RCC 7860 (cell line): ENCODE measurements at regions not wholly inside any gene's neighbourhood (a gene's known extent, or its start where the extent isn't known, plus 50 kb on each side); places are given as distances from the start of the nearest gene placed in this dataset.

Experiments used
- DNase-seq: peaks from one replicate; pipeline ENCODE4 v3.0.0-alpha.2; 2015; ENCODE audit warnings: low spot score
- FAIRE-seq: peaks from 2 replicates; lab custom pipeline; 2012; peaks lifted over from hg19 to GRCh38; lab: Jason Lieb, UNC

GRCh38 chr9:82295181-82295580 lies 306.6 kb downstream of the SPATA31D1 start:
- no peak for DNase-seq
- no peak for FAIRE-seq

- FAIRE-seq, result no peak
- DNase-seq, result no peak
Observed at GRCh38 chr9:82299870-82300269, 311.3 kb downstream of the SPATA31D1 start.

GRCh38 chr9:82302968-82303655 lies 314.5 kb downstream of the SPATA31D1 start:
- DNase-seq, result no peak
- FAIRE-seq, result no peak

- FAIRE-seq (no peak), DNase-seq (no peak)
Observed at GRCh38 chr9:82308836-82309235, 320.3 kb downstream of the SPATA31D1 start.

GRCh38 chr9:82313697-82314096 lies 325.1 kb downstream of the SPATA31D1 start:
- FAIRE-seq (no peak), DNase-seq (no peak)

DNA sequence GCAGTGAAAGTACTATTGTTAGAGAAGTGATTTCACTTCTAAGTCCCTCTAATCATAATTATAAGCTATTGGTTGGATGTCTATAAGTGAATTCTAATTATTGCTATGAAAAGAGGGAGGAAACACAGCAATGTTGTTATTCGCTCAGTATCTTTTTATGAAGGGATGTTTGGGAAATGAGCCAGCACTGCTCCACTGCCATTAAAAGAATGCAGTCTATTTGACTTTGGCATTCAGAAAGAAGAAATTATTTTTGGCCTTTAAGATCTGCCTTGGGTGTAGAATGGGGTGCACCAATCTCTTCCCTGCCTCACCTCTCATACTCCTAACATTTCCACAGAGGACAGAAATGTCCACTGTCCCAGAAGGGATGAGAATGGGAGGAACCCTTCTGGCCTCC lies 332.0 kb downstream of the SPATA31D1 start:
- no peak for FAIRE-seq

GRCh38 chr9:82325907-82326306 lies 337.3 kb downstream of the SPATA31D1 start:
- FAIRE-seq (no peak), DNase-seq (no peak)

More for the DNA sequence above, 332.0 kb downstream of the SPATA31D1 start:
- no peak for DNase-seq

DNA sequence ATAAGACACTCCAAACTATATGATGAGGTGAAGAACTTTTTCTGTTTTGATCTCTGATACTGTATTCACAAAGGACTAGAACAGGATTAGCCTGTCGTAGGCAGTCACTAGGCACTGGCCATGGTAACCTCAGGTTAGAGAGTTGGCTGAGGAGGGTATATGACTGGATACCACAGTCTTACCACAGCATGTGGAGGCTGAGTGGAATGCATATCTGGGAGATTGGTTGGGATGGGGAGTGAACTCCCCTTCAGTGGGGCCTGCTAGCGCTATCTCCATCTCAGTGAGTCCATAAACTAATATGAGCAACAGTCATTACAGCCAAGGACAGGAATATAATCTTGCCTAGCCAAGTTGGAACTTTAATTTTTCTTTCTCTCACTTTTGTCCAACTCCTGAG lies 339.1 kb downstream of the SPATA31D1 start:
- DNase-seq (no peak), FAIRE-seq (no peak)

DNA sequence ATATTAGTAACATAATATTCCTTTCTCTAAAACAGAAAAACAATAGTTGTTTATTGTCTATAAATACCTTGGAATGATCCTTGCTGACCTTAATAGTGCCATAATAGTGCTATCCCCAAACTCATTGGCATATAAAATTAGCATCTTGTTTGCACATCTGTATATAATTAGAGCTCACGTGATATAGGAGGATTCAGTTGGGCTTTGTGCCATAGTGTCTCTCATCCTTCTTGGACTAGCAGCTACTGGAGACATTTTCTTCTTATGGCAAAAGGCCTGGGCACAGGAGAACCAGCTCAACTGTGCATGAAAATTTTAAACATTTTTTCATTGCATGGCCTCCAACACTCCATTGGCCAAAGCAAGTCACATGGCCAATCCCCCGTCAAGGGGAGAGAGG lies 342.5 kb downstream of the SPATA31D1 start:
- no peak for FAIRE-seq

GRCh38 chr9:82332018-82332773 lies 343.6 kb downstream of the SPATA31D1 start:
- peak; percentile 93 for FAIRE-seq
- peak; percentile 89 for DNase-seq

More for the DNA sequence above, 342.5 kb downstream of the SPATA31D1 start:
- no peak for DNase-seq

DNA sequence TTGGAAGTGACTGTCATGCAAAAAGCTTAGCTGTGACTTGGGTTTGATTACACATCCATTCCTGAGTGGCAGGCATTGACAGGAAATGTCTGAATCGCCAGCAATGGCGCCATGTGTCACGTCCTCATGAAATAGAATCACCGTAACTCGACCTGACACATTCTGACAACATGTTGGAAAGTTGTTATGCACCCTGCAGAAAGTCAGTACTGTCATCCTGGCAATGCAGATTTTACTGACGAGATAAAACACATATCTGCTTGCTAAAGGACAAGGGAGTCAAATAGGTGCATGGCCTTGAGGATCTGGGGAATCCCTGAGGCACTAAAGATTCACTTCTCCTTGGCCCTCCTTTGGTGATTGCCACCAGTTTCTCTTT lies 344.2 kb downstream of the SPATA31D1 start:
- DNase-seq (peak; percentile 67), FAIRE-seq (no peak)

DNA sequence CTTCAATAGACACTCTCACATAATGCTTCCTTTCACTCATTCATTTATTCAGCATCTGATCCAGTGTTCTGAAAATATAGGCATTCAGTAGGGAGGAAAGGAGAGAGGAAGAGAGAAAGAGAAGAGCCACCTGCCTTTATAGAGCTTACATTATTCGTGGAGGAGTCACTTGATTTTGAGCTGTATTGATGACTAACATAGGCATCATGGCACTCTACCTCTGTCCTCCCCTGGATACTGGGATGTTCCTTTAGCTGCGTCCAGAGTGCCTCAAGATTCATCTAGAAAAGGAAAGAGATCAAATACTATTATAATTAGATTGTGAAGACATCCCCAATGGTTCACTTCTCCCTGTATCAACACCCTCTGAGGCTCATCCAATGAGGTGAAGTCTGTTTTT lies 345.1 kb downstream of the SPATA31D1 start:
- DNase-seq, result peak; percentile 47
- FAIRE-seq, result peak; percentile 40

DNA sequence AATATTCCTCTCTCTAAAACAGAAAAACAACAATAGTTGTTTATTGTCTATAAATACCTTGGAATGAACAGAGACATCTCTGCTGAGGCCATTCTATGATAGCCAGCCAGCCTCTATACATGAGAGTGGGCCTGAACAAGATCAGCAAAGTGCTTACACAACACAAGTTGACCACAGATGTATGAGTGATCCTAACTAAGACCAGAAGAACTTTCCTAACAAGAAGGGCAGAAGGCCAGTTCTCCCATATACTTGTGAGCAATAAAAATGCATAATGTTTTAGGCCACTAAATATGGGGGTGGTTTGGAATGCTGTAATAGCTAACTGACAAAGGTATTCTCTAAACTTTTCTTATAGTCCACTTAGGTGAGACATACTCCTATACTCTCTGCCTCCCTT lies 345.7 kb downstream of the SPATA31D1 start:
- DNase-seq (peak; percentile 16), FAIRE-seq (no peak)

DNA sequence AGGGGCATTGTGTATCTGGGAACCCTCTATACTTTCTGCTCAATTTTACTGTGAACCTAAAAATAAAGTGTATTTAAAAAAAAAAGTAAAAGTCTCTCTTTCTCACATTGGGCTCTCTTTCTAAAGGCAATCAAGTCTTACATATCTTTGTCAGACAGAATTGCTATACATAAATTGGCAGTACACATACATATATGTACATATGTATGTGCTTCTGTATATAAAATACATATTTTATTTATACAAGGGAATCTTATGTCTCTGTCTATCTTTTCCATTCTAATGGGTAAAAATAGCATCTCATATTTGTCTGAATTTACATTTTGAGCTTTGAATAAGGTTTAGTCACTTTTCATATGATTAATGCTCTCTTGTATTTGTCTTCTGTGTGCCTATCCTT lies 348.8 kb downstream of the SPATA31D1 start:
- no peak for FAIRE-seq

GRCh38 chr9:82342046-82342445 lies 353.5 kb downstream of the SPATA31D1 start:
- no peak for DNase-seq
- no peak for FAIRE-seq

More for the DNA sequence above, 348.8 kb downstream of the SPATA31D1 start:
- DNase-seq, result no peak

GRCh38 chr9:82346040-82346439 lies 357.5 kb downstream of the SPATA31D1 start:
- FAIRE-seq, result no peak
- DNase-seq, result no peak

GRCh38 chr9:82353631-82354278 lies 365.2 kb downstream of the SPATA31D1 start:
- DNase-seq (no peak), FAIRE-seq (no peak)

DNA sequence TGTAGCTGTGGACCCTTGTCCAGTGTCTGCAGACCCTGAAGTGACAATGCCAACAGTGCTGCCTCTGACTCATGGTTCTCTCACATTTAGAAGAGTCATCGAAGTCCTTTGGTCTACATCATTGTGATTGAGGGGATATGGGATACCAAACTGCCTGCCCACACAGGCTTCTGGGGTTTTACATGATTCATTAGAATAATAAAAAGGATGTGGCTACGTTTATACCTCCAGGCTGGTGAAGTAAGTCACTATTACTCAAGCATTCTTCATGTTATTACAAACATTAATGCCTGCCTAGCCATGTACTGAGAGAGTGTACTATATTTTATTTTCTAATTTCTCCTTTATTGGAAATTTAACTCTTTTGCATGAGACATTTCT lies 365.7 kb downstream of the SPATA31D1 start:
- FAIRE-seq (peak; percentile 89), DNase-seq (peak; percentile 94)

GRCh38 chr9:82356131-82356530 lies 367.6 kb downstream of the SPATA31D1 start:
- FAIRE-seq, result no peak

GRCh38 chr9:82356871-82357270 lies 368.3 kb downstream of the SPATA31D1 start:
- FAIRE-seq (no peak), DNase-seq (no peak)

More at GRCh38 chr9:82356131-82356530, 367.6 kb downstream of the SPATA31D1 start:
- no peak for DNase-seq

GRCh38 chr9:82363198-82363597 lies 374.6 kb downstream of the SPATA31D1 start:
- FAIRE-seq (no peak), DNase-seq (no peak)

DNA sequence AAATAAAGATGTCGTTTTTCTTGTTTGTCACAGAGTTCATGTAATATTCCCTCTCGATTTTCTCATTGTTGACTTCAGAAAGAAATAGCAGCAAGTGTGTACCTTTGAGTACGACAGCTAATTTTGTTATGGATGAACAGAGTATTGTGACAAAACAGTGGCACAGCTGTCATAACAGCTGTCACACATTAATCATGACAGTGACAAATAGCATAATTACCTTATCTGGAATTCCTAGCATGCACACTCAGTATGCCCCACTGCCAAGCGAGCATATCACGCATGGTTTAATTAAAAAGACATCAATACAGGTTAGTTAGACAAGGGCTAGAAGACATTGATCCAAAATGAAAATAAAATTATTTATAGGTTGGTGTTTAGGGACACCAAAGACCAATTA lies 375.1 kb downstream of the SPATA31D1 start:
- FAIRE-seq, result no peak
- DNase-seq, result no peak
